ENCODE measurements at regions not wholly inside any gene's neighbourhood (a gene's known extent, or its start where the extent isn't known, plus 50 kb on each side); places are given as distances from the start of the nearest gene placed in this dataset.
"Not testable (repeated sequence)": the region's sequence is repeated elsewhere in the genome, so short reads cannot be mapped to it uniquely, and the experiment has no call there.

DNA sequence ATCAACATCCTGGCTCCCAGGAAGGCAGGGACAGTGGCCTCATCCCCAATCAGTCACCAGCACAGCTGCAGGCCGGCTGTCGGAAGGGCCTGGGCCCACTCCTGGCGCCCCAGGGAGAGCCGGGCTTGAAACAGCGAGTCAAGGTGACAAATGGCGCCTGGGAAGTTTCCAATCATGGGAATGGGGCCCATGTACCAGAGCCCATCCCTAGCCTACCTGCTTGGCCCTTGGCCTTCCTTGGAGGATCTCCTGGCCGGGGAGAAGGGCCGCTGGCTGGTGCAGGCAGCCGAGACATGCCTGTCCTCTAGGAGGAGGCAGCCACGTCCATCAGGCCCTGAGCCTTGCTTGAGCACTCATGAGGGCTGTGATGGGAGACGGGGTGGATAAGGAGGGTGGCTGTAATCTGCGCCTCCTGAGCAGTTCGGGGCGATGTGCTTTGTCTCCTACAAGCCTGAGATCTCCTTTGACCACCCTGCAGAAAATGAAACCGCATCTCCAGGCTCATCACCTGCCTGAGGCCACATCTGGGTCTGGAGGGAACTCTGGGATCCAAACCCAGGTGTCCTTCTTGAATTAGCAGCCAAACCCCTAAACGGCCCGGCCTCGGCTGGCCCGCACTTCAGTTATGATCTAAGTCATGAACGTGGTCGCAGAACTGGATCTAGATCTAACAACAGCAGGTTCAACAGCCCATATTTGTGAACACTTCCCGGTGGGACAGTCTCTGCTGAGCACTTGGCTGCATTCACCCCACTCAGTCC lies 862.0 kb downstream of the TBC1D22A start:
- no peak for DNase-seq

DNA sequence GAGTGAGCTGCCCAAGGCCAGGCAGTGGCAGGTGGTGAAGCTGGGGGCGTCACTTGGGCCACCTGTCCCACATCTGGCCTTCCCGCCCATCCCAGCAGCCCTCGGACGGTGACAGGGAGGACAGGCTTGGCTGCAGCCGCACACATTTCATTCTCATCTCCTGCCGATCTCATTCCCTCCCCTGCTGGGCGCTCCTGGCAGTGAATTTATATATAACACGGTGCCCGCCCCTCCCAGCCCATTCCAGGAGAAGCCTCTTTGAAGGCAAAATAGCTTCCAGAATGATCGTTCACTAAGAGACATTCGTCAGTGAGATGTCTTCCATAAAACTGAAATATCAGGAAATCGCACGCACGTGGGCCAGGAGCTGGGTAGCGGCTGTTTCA lies 861.3 kb downstream of the TBC1D22A start:
- DNase-seq, result no peak

DNA sequence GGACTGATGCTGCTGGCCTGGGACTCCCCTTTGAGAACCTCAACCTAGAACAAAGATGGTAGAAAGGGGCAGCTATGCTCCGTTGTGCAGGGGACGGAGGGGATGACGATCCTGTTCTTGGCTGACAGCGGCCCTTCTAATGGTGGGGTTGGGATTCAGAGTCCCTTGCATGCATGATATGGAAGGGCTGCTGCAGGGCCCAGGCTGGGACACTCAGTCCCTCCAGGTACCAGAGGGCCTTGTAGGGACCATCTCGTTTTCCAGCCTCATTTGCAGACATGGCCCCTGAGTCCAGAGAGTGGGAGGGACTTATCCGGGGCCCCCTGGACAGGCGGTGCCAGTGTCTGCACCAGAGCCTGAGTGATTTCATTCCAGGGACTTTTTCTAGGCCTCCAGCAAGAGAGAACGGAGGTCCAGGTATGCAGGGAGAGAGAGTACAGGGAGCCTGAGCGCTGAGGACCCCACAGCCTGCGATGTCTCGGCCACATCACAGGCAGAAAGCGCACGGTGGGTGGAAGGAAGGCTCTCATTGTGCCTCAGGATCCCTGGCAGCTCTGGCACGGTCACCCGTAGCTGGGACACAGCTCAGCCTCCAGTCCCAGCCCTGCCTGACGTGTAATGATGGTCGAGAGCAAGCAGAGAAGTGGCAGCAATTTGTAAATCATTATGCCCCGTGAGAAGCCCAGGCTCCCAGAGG lies 860.8 kb downstream of the TBC1D22A start:
- DNase-seq, result no peak

DNA sequence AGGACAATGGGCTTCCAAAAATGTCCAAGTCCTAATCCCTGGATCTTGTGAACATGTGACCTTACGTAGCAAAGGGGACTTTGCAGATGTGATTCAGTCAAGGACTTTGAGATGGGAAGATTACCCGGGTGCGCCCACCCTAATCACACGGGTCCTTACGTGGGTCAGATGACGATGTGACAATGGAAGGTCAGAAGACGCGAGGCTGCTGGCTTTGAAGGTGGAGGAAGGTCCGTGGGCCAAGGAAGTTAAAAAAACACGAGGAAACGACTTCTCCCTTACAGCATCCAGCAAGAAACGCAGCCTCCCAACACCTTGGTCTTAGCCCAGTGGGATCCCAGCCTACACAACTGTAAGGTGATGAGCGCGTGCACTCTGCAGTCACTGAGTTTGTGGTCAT lies 860.1 kb downstream of the TBC1D22A start:
- DNase-seq, result no peak

DNA sequence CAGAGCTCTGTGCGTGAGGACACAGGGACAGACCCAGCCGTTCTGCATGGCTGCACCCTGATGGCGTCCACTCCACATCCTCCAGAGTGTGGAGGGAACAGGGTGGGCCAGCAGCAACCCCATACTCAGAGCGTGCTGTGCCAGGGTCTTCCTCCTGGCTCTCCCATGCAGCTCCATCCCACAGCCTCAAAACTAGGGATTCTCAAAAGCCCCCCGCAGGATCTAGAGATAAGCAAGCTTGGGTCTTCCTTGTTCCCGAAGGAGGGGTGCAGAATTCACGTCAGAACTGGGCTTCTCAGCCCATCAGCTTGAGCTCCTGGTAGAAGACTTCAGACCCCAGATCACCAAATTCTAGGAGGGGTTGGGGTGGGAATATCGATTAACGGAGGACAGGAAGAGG lies 858.8 kb downstream of the TBC1D22A start:
- DNase-seq, result no peak

DNA sequence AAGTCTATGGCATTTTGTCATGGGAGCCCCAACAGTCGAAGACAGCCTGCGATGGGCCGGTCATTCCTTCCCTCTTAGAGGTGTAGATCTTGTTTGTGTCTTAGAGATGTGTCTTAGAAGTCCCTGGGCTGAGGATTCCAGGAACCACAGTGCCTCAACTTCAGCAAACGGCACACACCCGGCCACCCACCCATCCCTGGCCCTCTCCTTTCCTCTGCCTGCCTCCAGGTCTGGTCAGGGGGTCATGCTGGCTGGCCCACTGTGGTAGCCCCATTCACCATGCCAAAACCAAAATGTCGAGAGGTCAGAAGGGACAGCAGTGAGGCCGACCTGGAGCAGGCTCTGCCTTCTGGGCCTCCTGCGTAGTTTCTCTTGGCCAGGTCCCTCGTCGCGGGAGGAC lies 857.9 kb downstream of the TBC1D22A start:
- no peak for DNase-seq

DNA sequence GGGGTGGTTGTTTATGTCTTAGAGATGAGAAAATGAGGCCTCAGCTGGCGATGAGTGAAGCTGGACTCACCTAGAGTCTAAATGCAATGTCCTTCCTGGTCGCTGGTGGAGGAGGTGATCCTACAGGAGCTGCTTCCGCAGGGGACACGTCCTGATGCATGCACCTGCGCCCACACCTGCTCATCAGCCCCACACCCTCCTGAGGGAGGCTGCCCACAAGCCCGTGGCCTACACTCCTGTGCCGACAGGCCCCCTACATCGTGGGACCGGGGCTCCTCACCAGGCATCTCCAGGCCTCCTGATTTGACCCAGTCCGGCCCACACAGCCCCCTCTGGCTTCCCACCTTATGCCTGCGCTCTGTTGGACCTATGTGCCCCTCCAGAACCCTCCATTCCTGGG lies 857.2 kb downstream of the TBC1D22A start:
- DNase-seq, result no peak

DNA sequence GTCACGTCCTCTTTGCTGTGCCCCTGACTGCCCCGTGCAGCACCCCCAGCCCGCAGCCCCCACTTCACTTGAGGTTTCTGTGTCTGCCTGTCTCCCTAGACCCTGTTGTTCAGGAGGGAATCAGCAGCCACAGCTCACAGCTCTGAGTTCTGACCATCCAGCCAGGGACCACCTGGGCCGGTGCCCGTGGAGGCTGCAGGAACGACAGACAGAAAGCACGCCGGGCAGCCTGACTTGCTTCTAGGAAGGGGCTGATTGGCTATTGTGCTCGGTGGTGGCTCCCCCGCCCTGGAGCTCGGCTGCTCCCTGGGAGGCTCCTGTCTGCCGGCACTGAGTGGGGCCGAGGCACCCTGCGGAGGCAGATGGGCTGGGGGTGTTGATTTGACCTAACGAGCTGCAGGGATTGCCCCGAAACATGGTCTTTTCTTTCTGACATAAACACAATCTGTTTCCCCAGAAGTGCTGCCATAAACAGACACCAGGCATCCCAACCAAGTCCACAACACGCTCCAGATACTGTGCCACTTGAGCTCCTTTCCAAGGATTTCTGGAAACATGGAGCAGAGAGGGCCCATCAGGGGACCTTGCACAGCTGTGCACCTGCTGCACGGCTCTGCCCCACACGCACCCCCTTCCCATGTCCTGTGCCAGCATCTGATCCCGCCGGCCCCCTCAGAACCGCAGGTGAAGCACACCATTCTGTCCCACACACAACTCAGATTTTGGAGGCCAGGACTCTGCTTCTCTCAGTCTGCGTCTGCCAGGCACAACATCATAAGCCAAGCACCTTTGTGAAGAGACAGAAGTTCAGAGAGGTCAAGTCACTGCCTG lies 855.9 kb downstream of the TBC1D22A start:
- no peak for DNase-seq

DNA sequence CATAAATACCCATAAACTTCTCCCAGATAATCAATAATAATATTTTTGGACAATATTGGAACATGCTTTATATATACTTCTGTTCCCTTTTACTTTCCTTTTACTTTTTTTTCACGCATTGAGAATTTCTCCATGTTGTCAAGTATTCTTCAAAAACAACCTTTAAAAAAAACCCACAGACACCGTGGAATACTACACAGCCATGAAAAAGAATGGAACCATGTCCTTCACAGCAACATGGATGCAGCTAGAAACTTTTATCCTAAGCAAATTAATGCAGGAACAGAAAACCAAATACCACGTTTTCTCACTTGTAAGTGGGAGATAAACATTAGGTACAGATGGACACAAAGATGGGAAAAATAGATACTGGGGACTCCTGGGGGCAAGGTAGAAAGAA lies 854.7 kb downstream of the TBC1D22A start:
- no peak for DNase-seq

DNA sequence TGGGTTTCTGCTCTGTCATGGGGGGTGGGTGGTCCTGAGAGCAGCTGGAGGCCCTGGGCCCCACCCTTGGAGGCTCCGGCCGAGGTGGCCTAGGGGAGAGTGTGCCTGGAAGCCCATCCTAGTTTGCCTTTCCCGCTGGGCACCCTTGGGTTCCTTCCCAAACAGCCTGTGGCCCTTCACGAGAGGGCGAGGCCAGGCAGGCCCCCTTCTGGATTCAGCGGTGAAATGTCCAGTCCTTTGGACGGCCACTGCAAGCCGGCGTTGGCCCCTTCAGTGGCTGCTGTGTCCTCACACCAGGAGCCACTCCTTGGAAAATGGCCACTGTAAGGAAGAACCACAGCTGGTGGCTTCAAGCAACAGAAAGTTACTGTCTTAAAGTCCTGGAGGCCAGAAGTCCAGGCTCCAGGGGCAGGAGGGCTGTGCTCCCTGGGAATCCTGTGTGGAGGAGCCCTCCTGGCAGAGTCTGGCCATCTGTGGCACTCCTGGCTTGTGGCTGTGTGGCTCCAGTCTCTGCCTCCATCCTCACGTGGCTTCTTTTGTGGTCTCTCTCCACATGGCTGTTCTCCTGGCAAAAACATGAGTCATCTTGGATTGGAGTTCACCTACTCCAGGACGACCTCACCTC lies 854.1 kb downstream of the TBC1D22A start:
- no peak for DNase-seq

DNA sequence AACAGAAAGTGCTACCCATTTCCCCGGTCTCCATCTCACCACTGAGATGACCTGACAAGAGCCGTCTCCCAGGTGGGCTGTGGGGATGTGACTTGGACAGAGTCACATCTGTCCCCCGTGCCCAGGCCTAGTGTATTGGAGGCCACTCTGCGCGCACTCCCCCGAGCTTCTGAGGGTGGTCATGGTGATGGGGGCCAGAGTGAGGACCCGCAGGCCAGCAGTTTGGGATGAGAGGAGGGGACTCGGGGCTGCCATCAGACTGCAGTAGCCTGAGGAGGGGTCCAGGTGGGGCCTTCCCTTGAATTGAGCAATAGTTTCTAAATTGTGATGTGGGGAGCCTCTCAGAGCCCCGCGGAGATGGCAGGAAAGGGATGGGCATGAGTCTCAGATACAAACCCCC lies 852.6 kb downstream of the TBC1D22A start:
- DNase-seq, result no peak

DNA sequence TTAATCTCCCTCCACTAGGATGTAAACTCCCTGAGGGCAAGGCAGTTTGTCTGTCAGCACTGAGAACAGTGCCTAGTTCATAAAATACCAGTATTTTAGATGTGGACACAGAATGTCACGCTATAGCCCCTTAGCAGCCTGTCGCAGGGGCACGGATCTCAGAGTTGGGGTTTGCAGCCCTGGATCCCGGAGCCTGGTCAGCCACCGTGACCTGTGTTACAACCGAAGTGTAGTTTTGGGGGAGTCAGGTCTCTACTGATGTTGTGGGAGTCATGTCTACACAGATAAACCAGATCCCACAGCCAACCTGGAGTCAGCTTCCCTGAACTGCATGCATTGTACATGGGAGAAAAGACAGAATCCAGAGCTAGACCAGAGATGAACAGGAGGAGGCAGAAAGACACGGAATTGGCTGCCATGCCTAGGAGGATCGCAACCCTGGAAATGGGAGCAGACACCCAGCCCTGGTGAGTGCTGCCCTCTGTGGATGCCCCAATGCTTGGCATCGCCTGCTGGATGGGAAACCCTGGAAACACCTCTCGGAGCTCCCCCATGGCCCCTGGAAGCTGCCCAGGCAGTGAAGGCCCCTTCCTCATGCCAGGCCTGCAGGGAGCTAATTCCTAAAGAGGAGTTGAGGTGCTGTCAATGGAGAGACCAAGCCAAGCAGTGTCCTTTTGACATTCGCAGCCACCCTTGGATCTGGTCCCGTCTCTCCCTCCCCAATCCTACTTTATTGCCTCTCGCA lies 851.3 kb downstream of the TBC1D22A start:
- DNase-seq, result no peak

DNA sequence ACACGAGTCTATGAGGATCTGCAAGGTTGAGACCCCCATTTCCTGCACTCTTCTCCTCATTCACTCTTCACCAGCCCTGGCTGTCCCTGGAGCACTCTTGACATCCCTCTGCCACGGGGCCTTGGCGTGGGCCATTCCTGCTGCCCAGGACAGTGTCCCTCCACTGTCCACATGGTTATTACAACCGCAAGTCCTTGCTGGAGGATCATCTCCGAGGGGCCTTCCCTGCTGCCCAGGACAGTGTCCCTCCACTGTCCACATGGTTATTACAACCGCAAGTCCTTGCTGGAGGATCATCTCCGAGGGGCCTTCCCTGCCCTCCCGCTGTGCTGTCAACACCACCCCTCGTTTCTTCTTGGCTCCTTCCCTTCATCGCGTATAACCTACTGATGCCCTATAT lies 850.7 kb downstream of the TBC1D22A start:
- DNase-seq, result not testable (repeated sequence)

DNA sequence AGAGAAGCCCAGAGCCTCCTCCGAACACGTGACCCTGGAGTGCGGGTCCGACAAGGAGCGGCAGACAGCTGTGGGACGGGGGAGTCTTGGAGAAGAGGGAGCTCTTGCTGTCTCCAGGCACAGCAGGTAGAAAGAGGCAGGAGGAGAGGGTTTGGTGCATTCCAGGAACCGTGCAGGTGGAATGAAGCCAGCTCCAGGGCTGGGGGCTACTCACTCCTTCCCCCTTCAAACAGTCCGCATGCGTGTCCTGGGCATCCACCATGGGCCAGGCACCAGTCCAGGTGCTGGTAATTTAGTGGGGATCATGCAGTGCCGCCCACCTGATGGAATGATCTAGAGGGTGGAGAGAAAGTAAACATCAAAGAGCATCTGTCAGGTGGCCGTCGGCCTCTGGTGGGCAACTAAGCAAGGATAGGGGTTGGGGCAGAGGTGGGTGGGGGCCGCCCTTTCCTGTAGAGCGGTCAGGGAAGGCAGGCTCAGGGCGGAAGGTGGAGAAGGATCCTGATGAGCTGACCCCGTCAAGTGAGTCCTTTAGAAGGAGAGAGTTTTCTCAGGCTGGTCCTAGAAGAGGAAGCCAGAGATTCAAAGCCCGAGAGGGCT lies 850.0 kb downstream of the TBC1D22A start:
- DNase-seq, result no peak

DNA sequence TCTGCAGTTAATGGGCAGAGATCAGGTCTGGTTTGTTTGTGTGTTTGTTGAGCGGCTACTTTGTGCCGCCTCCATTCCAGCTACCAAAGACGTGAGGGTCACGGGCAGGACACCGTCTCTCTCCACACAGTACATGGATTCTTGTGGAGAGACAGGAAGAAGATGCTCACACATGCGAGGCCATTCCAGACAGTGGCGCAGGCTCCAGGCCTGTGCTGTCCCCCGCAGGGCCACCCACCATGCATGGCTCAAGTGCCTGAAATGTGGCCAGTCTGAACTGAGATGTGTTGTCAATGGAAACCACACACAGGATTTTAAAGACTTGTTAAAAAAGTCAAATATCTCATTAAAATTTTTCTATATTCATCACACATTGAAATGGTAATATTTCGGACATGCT lies 848.3 kb downstream of the TBC1D22A start:
- DNase-seq, result no peak

DNA sequence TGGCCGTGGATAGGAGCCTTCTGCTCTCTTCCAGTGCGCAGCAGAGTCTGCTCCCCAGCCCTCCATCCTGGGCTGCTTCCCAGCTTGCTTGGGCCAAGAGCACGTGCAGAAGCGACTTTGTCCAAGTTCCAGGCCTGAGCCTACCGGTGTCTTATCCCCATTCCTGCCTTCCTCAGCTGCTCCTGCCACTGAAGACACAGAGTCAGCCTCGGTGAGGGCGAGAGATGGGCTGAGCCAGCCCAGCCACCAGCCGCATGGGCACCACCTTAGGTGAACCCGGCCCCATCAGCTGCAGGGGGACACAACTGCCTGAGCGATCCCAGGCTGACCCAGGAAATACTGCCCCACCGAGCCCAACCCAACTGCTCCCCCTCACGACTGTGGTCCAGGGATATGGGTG lies 847.8 kb downstream of the TBC1D22A start:
- DNase-seq, result no peak

DNA sequence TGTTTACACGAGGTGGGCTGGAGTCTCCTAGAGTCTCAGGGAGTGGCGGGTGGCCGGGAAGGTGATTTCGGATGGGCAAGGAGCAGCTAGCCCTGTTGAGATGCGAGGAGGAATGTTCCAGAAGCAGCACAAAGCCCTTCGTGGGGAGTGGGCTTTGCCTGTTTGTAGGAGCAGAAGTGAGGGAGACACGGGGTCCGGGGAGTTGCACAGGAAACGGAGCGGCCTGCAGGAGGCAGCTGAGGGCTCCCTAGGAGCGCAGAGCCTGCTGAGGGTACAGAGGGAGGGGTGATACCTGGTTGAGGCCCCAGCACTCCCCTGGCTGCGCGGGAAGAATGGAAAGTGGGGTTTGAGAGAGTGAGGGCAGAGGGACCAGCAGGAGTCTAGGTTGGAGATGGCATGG lies 847.2 kb downstream of the TBC1D22A start:
- no peak for DNase-seq

DNA sequence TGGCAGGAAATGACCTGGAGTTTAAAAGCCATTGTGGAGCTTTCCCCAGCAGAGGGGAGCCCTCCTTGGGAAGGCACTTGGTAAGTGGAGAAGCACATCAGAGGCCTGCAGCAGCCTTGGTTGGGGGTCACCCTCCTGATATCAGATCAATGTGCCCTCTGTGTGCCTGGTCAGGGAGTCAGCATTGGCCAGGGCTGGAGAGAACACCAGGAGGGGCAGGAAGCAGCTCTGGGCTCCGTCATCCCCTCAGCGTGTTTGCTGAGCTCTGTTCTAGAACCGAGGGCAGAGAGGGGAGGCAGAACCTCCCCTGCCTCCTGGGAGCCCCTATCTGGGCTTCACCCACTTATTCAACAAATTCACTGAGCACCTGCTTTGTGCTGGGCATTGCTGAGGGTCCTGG lies 846.0 kb downstream of the TBC1D22A start:
- no peak for DNase-seq

DNA sequence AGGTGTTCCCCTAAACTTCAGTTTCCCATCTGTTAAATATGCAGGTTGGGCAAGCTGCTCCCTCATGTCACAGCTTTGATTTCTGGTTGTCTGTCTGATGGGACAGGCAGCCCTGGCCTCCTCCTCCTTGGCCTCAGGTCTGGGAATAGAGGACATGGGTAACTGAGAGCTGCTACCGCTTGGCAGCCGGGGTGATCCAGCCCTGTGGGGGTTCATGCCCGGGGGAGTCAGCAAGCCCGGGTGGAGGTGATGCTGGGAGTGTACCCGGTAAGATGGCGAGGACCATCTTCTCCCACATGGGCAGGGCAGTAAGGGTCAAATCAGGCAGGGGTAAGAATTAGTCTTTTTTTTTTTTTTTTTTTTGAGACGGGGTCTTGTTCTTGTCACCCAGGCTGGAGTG lies 845.0 kb downstream of the TBC1D22A start:
- no peak for DNase-seq

DNA sequence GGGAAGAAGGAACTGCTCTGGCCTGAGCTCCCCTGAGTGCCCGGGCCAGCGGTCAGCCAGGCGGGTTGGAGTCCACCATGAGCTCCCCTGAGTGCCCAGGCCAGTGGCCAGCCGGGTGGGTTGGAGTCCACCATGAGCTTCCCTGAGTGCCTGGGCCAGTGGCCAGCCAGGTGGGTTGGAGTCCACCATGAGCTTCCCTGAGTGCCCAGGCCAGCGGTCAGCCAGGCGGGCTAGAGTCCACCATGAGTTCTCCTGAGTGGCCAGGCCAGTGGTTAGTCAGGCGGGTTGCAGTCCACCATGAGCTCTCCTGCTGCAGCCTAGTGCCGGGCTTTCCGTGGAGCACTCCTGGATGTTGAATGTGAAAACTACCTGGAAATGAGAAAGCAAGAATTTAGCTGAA lies 844.0 kb downstream of the TBC1D22A start:
- DNase-seq, result no peak

DNA sequence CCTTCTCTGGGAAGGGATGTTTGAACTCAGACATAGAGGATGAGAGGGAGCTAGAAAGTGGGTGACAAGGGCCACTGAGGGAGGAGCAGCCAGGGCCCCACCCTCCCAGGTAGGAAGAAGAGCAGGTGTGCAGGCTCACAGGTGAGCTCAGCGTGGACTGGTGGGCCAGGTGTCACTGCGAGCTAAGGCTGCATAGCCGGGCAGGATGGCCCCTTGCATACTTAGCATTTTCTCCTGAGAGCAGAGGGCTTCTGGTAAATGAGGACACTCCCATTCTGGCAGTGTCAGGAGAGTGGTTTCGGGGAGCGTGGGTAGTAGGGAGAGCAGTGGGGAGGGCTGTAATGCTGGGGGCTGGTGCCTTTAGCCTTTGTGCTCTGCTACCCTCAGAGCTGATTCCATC lies 843.4 kb downstream of the TBC1D22A start:
- no peak for DNase-seq

DNA sequence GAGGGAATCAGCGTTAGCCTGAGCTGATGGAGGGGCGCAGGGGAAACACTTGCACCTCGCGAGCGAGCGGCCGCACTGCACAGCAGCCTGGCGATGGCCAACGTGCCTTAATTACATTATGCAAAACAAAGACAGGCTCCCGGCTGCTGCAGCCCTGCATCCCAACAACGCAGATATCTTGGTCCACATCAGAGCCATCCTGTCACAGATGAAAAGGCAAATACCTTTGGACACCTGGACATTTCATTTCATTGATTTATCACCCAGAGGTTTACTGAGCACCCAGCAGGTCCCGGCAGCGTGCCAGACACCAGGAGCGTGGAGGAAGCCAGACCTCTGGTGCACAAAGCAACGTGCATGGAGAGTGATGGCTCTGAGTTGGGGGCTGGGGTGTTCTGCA lies 843.0 kb downstream of the TBC1D22A start:
- no peak for DNase-seq

Measured in 8988T (cell line).